ENCODE measurements at regions not wholly inside any gene's neighbourhood (a gene's known extent, or its start where the extent isn't known, plus 50 kb on each side); places are given as distances from the start of the nearest gene placed in this dataset.

GRCh38 chr2:117349687-117350086, 464.8 kb upstream of the DDX18 start:
- TF ChIP-seq EZH2phosphoT487 (IDR thresholded peaks at IDR 0.05) = no peak
- no peak for TF ChIP-seq CTCF (IDR thresholded peaks at IDR 0.05)
- TF ChIP-seq EZH2 (IDR thresholded peaks at IDR 0.05) = no peak

Measured in neural progenitor cell (in vitro differentiated cells).